K562 (cell line): ENCODE measurements at regions not wholly inside any gene's neighbourhood (a gene's known extent, or its start where the extent isn't known, plus 50 kb on each side); places are given as distances from the start of the nearest gene placed in this dataset.

Experiments used
- CCNT2 ChIP-seq: IDR thresholded peaks from 2 replicates; pipeline ENCODE4 v1.6.1; 2011; ENCODE audit warnings: borderline replicate concordance, low read depth, mild to moderate bottlenecking, moderate library complexity, mixed read lengths, low read length; ENCODE audit not compliant: insufficient read length; ENCODE audit errors: extremely low read depth
- ERF ChIP-seq: fragments of 450-650 bp; formaldehyde crosslinking; IDR thresholded peaks from 2 replicates; pipeline ENCODE4 v1.4.0; 2020; ENCODE audit warnings: mild to moderate bottlenecking, mixed read lengths
- HSF4 ChIP-seq: fragments of 250-450 bp; sonication (Bioruptor Pico); IDR thresholded peaks from 2 replicates; pipeline ENCODE4 v2.1.2; 2022; ENCODE audit warnings: mild to moderate bottlenecking, moderate library complexity, borderline replicate concordance
- NFRKB ChIP-seq: fragments of 450-650 bp; IDR thresholded peaks from 2 replicates; pipeline ENCODE4 v1.6.1; 2016; ENCODE audit warnings: low read depth
- NONO ChIP-seq, 2 experiments: fragments of 200-400 bp in 1 of 2; fragments of 450-650 bp in 1 of 2; formaldehyde crosslinking in 1 of 2; IDR thresholded peaks; 2 replicates each; pipeline ENCODE4 v1.6.1; 2017; ENCODE audit warnings: low read depth in 2 of 2, mild to moderate bottlenecking in 2 of 2, moderate library complexity in 2 of 2, low read length in 1 of 2
- RBM39 ChIP-seq: fragments of 200-400 bp; formaldehyde crosslinking; optimal IDR thresholded peaks from 2 replicates; pipeline ENCODE3; 2018; ENCODE audit warnings: low read depth, low read length
- SMARCB1 ChIP-seq: IDR thresholded peaks from 2 replicates; pipeline ENCODE4 v1.6.1; 2011; ENCODE audit warnings: improper control_type of control experiment, low read depth; ENCODE audit not compliant: insufficient read length
- STAG1 ChIP-seq: sonication (generic); formaldehyde crosslinking; IDR thresholded peaks from 2 replicates; pipeline ENCODE4 v1.5.0; 2020; ENCODE audit warnings: missing genetic modification reagents, borderline replicate concordance
- TAF1 ChIP-seq: IDR thresholded peaks from 2 replicates; pipeline ENCODE4 v1.6.1; 2011; ENCODE audit warnings: mild to moderate bottlenecking, low read length, moderate library complexity; ENCODE audit not compliant: insufficient read depth, control insufficient read depth, severe bottlenecking; ENCODE audit errors: extremely low read depth
- TARDBP ChIP-seq: fragments of 450-650 bp; IDR thresholded peaks from 2 replicates; pipeline ENCODE4 v1.6.1; 2016
- YBX1 ChIP-seq: fragments of 450-650 bp; IDR thresholded peaks from 2 replicates; pipeline ENCODE4 v1.7.1; 2016; ENCODE audit warnings: mild to moderate bottlenecking
- ZNF436 ChIP-seq: fragments of 250-450, 450-650 bp; sonication (Bioruptor Pico); formaldehyde crosslinking; IDR thresholded peaks from 2 replicates; pipeline ENCODE4 v1.7.0; 2020; ENCODE audit warnings: mild to moderate bottlenecking
- ZNF830 ChIP-seq: fragments of 250-450 bp; sonication (Bioruptor Pico); IDR thresholded peaks from 2 replicates; pipeline ENCODE4 v1.5.0; 2021; ENCODE audit warnings: mild to moderate bottlenecking
- TF ChIP-seq, protein P1 (sequence below): fragments of 450-650 bp; IDR thresholded peaks from 2 replicates; pipeline ENCODE4 v1.6.1; 2018; ENCODE audit warnings: mild to moderate bottlenecking, low read depth; ENCODE audit not compliant: partially characterized antibody
- TF ChIP-seq, protein P2 (sequence below): fragments of 250-450 bp; sonication (Bioruptor Pico); IDR thresholded peaks from 2 replicates; pipeline ENCODE4 v1.6.1; 2021; ENCODE audit warnings: mild to moderate bottlenecking
- TF ChIP-seq, protein P3 (sequence below): fragments of 450-650 bp; IDR thresholded peaks from 2 replicates; pipeline ENCODE4 v1.7.0; 2016; ENCODE audit warnings: borderline replicate concordance
- TF ChIP-seq, protein P4 (sequence below): fragments of 450-650 bp; IDR thresholded peaks from 2 replicates; pipeline ENCODE4 v1.6.1; 2016; ENCODE audit warnings: missing biosample characterization, missing genetic modification characterization
- TF ChIP-seq, protein P5 (sequence below): fragments of 250-450 bp; sonication (Bioruptor Pico); IDR thresholded peaks from 2 replicates; pipeline ENCODE4 v1.9.0; 2021; ENCODE audit warnings: mild to moderate bottlenecking, inconsistent platforms

DNA sequence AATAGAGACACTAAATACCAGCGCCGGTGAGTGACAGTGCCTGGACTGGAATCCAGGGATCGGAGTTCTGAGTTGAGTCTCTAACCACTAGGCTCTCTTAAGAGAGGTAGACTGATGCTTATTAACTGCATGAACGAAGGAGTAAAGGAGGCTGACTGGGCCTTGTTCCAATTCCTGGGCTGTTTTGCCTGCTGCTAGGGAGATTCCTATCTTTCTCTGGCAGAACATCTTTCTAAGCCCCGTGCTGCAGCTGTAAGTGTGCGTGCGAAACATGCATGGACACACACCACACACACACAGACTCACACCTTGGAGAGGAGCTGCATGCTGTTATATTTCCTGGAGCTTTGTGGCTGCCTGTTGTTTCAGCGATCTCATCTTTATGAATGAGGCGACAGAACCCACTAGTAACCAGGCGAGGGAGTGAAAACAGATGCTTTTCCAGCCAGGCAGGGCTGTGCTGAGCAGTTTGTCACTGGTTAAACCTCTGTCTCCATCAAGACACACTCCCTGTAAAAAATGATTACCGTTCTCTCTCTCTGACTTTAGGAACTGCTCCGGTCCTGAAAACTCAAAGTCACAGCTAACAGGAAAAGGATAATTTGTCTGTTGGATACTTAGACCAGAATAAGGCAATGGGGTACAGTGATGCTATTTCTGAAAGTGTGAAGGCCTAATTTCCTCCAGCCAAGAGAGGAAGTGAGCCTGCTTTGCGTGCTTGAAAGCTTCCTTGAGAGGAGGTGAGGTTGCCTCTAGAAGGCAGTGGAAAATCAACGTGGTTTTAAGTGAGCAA, 157.4 kb upstream of the ZNF217 start (continued):
- TF ChIP-seq CCNT2 (peak; percentile 24), NFRKB (peak; percentile 1), RBM39 (no peak), ZNF436 (CRISPR knock-in tag) (no peak), YBX1 (no peak), ZNF830 (CRISPR knock-in tag) (no peak), SMARCB1 (no peak), TARDBP (0 out of 2 replicates have a peak, but pooled peaks have one; percentile 39), STAG1 (no peak), TAF1 (no peak), NONO (IDR thresholded peaks at IDR 0.05; ENCODE audit: low read depth in 2 of 2, low read length in 1 of 2) (peak in 1 of 2 experiments; percentile 2; a peak in 1 of 4 replicates), HSF4 (CRISPR knock-in tag) (no peak), ERF (no peak)
- TF ChIP-seq, protein P1, sequence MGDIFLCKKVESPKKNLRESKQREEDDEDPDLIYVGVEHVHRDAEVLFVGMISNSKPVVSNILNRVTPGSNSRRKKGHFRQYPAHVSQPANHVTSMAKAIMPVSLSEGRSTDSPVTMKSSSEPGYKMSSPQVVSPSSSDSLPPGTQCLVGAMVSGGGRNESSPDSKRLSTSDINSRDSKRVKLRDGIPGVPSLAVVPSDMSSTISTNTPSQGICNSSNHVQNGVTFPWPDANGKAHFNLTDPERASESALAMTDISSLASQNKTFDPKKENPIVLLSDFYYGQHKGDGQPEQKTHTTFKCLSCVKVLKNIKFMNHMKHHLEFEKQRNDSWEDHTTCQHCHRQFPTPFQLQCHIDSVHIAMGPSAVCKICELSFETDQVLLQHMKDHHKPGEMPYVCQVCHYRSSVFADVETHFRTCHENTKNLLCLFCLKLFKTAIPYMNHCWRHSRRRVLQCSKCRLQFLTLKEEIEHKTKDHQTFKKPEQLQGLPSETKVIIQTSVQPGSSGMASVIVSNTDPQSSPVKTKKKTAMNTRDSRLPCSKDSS: no peak
- TF ChIP-seq, protein P2, sequence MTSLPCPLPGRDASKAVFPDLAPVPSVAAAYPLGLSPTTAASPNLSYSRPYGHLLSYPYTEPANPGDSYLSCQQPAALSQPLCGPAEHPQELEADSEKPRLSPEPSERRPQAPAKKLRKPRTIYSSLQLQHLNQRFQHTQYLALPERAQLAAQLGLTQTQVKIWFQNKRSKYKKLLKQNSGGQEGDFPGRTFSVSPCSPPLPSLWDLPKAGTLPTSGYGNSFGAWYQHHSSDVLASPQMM: no peak
- TF ChIP-seq, protein P3, sequence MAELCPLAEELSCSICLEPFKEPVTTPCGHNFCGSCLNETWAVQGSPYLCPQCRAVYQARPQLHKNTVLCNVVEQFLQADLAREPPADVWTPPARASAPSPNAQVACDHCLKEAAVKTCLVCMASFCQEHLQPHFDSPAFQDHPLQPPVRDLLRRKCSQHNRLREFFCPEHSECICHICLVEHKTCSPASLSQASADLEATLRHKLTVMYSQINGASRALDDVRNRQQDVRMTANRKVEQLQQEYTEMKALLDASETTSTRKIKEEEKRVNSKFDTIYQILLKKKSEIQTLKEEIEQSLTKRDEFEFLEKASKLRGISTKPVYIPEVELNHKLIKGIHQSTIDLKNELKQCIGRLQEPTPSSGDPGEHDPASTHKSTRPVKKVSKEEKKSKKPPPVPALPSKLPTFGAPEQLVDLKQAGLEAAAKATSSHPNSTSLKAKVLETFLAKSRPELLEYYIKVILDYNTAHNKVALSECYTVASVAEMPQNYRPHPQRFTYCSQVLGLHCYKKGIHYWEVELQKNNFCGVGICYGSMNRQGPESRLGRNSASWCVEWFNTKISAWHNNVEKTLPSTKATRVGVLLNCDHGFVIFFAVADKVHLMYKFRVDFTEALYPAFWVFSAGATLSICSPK: no peak
- TF ChIP-seq, protein P4, sequence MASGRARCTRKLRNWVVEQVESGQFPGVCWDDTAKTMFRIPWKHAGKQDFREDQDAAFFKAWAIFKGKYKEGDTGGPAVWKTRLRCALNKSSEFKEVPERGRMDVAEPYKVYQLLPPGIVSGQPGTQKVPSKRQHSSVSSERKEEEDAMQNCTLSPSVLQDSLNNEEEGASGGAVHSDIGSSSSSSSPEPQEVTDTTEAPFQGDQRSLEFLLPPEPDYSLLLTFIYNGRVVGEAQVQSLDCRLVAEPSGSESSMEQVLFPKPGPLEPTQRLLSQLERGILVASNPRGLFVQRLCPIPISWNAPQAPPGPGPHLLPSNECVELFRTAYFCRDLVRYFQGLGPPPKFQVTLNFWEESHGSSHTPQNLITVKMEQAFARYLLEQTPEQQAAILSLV (tag): no peak
- TF ChIP-seq, protein P5, sequence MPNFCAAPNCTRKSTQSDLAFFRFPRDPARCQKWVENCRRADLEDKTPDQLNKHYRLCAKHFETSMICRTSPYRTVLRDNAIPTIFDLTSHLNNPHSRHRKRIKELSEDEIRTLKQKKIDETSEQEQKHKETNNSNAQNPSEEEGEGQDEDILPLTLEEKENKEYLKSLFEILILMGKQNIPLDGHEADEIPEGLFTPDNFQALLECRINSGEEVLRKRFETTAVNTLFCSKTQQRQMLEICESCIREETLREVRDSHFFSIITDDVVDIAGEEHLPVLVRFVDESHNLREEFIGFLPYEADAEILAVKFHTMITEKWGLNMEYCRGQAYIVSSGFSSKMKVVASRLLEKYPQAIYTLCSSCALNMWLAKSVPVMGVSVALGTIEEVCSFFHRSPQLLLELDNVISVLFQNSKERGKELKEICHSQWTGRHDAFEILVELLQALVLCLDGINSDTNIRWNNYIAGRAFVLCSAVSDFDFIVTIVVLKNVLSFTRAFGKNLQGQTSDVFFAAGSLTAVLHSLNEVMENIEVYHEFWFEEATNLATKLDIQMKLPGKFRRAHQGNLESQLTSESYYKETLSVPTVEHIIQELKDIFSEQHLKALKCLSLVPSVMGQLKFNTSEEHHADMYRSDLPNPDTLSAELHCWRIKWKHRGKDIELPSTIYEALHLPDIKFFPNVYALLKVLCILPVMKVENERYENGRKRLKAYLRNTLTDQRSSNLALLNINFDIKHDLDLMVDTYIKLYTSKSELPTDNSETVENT: no peak
